HL-60 (cell line): ENCODE measurements at regions not wholly inside any gene's neighbourhood (a gene's known extent, or its start where the extent isn't known, plus 50 kb on each side); places are given as distances from the start of the nearest gene placed in this dataset.

Experiments used
- POLR2AphosphoS5 ChIP-seq: IDR thresholded peaks from 2 replicates; pipeline ENCODE4 v1.6.1; 2012; ENCODE audit warnings: low read depth
- TF ChIP-seq, protein P1 (sequence below): IDR thresholded peaks from one replicate; pipeline ENCODE4 v1.5.1; 2011; ENCODE audit warnings: low read length, control low read depth, inconsistent platforms; ENCODE audit not compliant: insufficient read depth
- TF ChIP-seq, protein P2 (sequence below): IDR thresholded peaks from 2 replicates; pipeline ENCODE4 v1.6.1; 2012; ENCODE audit warnings: low read depth; ENCODE audit not compliant: insufficient replicate concordance

DNA sequence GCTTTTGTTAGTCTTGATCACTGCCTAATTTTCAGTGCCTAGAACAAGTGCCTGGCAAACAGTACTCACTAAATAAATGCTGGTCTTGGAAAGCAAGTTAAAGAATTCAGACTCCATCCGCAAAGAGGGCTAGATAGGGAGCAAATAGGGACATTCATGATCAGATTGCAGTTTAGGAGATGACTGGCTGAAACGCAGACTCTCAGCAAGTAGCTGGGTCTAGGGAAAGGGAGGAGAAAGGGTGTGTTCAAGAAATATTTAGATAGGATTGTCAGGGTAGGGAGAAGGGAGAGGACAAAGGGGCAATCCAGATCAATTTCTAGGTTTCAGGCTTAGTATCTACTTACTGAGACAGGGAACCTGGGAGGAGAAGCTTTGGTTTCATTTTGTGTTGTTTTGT is 108.4 kb downstream of the ESM1 start:
- TF ChIP-seq, protein P1, sequence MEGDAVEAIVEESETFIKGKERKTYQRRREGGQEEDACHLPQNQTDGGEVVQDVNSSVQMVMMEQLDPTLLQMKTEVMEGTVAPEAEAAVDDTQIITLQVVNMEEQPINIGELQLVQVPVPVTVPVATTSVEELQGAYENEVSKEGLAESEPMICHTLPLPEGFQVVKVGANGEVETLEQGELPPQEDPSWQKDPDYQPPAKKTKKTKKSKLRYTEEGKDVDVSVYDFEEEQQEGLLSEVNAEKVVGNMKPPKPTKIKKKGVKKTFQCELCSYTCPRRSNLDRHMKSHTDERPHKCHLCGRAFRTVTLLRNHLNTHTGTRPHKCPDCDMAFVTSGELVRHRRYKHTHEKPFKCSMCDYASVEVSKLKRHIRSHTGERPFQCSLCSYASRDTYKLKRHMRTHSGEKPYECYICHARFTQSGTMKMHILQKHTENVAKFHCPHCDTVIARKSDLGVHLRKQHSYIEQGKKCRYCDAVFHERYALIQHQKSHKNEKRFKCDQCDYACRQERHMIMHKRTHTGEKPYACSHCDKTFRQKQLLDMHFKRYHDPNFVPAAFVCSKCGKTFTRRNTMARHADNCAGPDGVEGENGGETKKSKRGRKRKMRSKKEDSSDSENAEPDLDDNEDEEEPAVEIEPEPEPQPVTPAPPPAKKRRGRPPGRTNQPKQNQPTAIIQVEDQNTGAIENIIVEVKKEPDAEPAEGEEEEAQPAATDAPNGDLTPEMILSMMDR, result no peak
- TF ChIP-seq, protein P2, sequence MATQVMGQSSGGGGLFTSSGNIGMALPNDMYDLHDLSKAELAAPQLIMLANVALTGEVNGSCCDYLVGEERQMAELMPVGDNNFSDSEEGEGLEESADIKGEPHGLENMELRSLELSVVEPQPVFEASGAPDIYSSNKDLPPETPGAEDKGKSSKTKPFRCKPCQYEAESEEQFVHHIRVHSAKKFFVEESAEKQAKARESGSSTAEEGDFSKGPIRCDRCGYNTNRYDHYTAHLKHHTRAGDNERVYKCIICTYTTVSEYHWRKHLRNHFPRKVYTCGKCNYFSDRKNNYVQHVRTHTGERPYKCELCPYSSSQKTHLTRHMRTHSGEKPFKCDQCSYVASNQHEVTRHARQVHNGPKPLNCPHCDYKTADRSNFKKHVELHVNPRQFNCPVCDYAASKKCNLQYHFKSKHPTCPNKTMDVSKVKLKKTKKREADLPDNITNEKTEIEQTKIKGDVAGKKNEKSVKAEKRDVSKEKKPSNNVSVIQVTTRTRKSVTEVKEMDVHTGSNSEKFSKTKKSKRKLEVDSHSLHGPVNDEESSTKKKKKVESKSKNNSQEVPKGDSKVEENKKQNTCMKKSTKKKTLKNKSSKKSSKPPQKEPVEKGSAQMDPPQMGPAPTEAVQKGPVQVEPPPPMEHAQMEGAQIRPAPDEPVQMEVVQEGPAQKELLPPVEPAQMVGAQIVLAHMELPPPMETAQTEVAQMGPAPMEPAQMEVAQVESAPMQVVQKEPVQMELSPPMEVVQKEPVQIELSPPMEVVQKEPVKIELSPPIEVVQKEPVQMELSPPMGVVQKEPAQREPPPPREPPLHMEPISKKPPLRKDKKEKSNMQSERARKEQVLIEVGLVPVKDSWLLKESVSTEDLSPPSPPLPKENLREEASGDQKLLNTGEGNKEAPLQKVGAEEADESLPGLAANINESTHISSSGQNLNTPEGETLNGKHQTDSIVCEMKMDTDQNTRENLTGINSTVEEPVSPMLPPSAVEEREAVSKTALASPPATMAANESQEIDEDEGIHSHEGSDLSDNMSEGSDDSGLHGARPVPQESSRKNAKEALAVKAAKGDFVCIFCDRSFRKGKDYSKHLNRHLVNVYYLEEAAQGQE, result no peak
- TF ChIP-seq POLR2AphosphoS5, result no peak
